ENCODE measurements at regions not wholly inside any gene's neighbourhood (a gene's known extent, or its start where the extent isn't known, plus 50 kb on each side); places are given as distances from the start of the nearest gene placed in this dataset.

GRCh38 chr4:96173756-96174155, 333.9 kb downstream of the PDHA2 start:
- DNase-seq (ENCODE audit: low read depth): no peak

- no peak for DNase-seq (ENCODE audit: low read depth)
These were observed 336.0 kb downstream of the PDHA2 start for GRCh38 chr4:96175871-96176270.

GRCh38 chr4:96183611-96184010, 343.7 kb downstream of the PDHA2 start:
- no peak for DNase-seq (ENCODE audit: low read depth)

- DNase-seq (ENCODE audit: low read depth): no peak
These were observed 346.7 kb downstream of the PDHA2 start for GRCh38 chr4:96186593-96186992.

GRCh38 chr4:96189761-96190160, 349.9 kb downstream of the PDHA2 start:
- DNase-seq (ENCODE audit: low read depth): no peak

- no peak for DNase-seq (ENCODE audit: low read depth)
These were observed 353.2 kb downstream of the PDHA2 start for GRCh38 chr4:96193061-96193460.

- no peak for DNase-seq (ENCODE audit: low read depth)
These were observed 355.1 kb downstream of the PDHA2 start for GRCh38 chr4:96194993-96195392.

- no peak for DNase-seq (ENCODE audit: low read depth)
These were observed 365.4 kb downstream of the PDHA2 start for GRCh38 chr4:96205143-96205936.

GRCh38 chr4:96227515-96227914, 387.6 kb downstream of the PDHA2 start:
- no peak for DNase-seq (ENCODE audit: low read depth)

- no peak for DNase-seq (ENCODE audit: low read depth)
These were observed 388.6 kb downstream of the PDHA2 start for GRCh38 chr4:96228463-96228862.

GRCh38 chr4:96240041-96240440, 400.1 kb downstream of the PDHA2 start:
- DNase-seq (ENCODE audit: low read depth): no peak

- no peak for DNase-seq (ENCODE audit: low read depth)
These were observed 401.9 kb downstream of the PDHA2 start for GRCh38 chr4:96241819-96242218.

GRCh38 chr4:96247096-96247495, 407.2 kb downstream of the PDHA2 start:
- DNase-seq (ENCODE audit: low read depth): no peak

GRCh38 chr4:96248225-96248624, 408.3 kb downstream of the PDHA2 start:
- DNase-seq (ENCODE audit: low read depth): no peak

GRCh38 chr4:96260064-96260682, 420.3 kb downstream of the PDHA2 start:
- no peak for DNase-seq (ENCODE audit: low read depth)

- DNase-seq (ENCODE audit: low read depth): no peak
These were observed 422.2 kb downstream of the PDHA2 start for GRCh38 chr4:96262057-96262456.

GRCh38 chr4:96263291-96263690, 423.4 kb downstream of the PDHA2 start:
- DNase-seq (ENCODE audit: low read depth): no peak

- DNase-seq (ENCODE audit: low read depth): no peak
These were observed 425.1 kb downstream of the PDHA2 start for GRCh38 chr4:96264941-96265463.

GRCh38 chr4:96293806-96294205, 453.9 kb downstream of the PDHA2 start:
- no peak for DNase-seq (ENCODE audit: low read depth)

GRCh38 chr4:96295143-96295741, 455.3 kb downstream of the PDHA2 start:
- DNase-seq (ENCODE audit: low read depth): no peak

GRCh38 chr4:96301715-96302114, 461.8 kb downstream of the PDHA2 start:
- no peak for DNase-seq (ENCODE audit: low read depth)

GRCh38 chr4:96305030-96305429, 465.1 kb downstream of the PDHA2 start:
- DNase-seq (ENCODE audit: low read depth): no peak

All from RPMI7951 (cell line).